ENCODE measurements at regions not wholly inside any gene's neighbourhood (a gene's known extent, or its start where the extent isn't known, plus 50 kb on each side); places are given as distances from the start of the nearest gene placed in this dataset.
"Not testable (repeated sequence)": the region's sequence is repeated elsewhere in the genome, so short reads cannot be mapped to it uniquely, and the experiment has no call there.

- H3K27me3 ChIP-seq (ENCODE audit: control insufficient read depth, low read length): no peaks in the 10 kb centered on the region
- no peaks in the 10 kb centered on the region for H3K9me3 ChIP-seq (ENCODE audit: control insufficient read depth, insufficient read depth, low read length)
- H3K27ac ChIP-seq (ENCODE audit: low read depth, low read length): no peak overlapping the region
- H3K4me1 ChIP-seq (ENCODE audit: control insufficient read depth, low read length): peaks cover 9% of the 10 kb centered on the region; the same call in 1 of the 2 replicates
- H3K9me2 ChIP-seq (replicated peaks; ENCODE audit: control insufficient read depth, low read length): no peaks in the 10 kb centered on the region
- H3K36me3 ChIP-seq (ENCODE audit: control insufficient read depth, low read length): no peaks in the 10 kb centered on the region
- H3K4me2 ChIP-seq (ENCODE audit: low read length): no peak overlapping the region
- no peaks in the 10 kb centered on the region for H4K20me1 ChIP-seq (ENCODE audit: control insufficient read depth, insufficient read depth, low read depth, low read length)
- H3K4me3 ChIP-seq (ENCODE audit: low read length): no peak overlapping the region
- no peak for TF ChIP-seq CTCF (IDR thresholded peaks at IDR 0.05; ENCODE audit: low read depth, low read length, poor library complexity, severe bottlenecking)
- no peak for TF ChIP-seq EZH2phosphoT487 (IDR thresholded peaks at IDR 0.05; ENCODE audit: borderline replicate concordance, low read length)
- no peaks in the 10 kb centered on the region for H3K79me2 ChIP-seq (ENCODE audit: control insufficient read depth, low read length)
- no peaks in the 10 kb centered on the region for H3F3A ChIP-seq (ENCODE audit: control insufficient read depth, insufficient read depth)
Observed at GRCh38 chr3:182516597-182517336, 276.5 kb upstream of the ATP11B start.

- TF ChIP-seq EZH2phosphoT487 (IDR thresholded peaks at IDR 0.05; ENCODE audit: borderline replicate concordance, low read length): no peak
- Histone ChIP-seq H3K9me3 (ENCODE audit: control insufficient read depth, insufficient read depth, low read length) (no peaks in the 10 kb centered on the region), H3K36me3 (ENCODE audit: control insufficient read depth, low read length) (no peaks in the 10 kb centered on the region), H3K4me3 (ENCODE audit: low read length) (no peak overlapping the region), H3K27me3 (ENCODE audit: control insufficient read depth, low read length) (no peaks in the 10 kb centered on the region), H3K4me1 (ENCODE audit: control insufficient read depth, low read length) (peaks cover 9% of the 10 kb centered on the region; the same call in 1 of the 2 replicates), H3F3A (ENCODE audit: control insufficient read depth, insufficient read depth) (no peaks in the 10 kb centered on the region), H3K79me2 (ENCODE audit: control insufficient read depth, low read length) (no peaks in the 10 kb centered on the region), H3K4me2 (ENCODE audit: low read length) (no peak overlapping the region), H3K27ac (ENCODE audit: low read depth, low read length) (no peak overlapping the region), H3K9me2 (replicated peaks; ENCODE audit: control insufficient read depth, low read length) (no peaks in the 10 kb centered on the region), H4K20me1 (ENCODE audit: control insufficient read depth, insufficient read depth, low read depth, low read length) (no peaks in the 10 kb centered on the region)
Observed at GRCh38 chr3:182519569-182519968, 273.7 kb upstream of the ATP11B start.

GRCh38 chr3:182521339-182521738, 272.0 kb upstream of the ATP11B start:
- Histone ChIP-seq H3K4me2 (ENCODE audit: low read length) (no peak overlapping the region), H3K79me2 (ENCODE audit: control insufficient read depth, low read length) (no peaks in the 10 kb centered on the region), H3K9me2 (replicated peaks; ENCODE audit: control insufficient read depth, low read length) (no peaks in the 10 kb centered on the region), H3K27ac (ENCODE audit: low read depth, low read length) (no peak overlapping the region), H3K9me3 (ENCODE audit: control insufficient read depth, insufficient read depth, low read length) (no peaks in the 10 kb centered on the region), H3F3A (ENCODE audit: control insufficient read depth, insufficient read depth) (no peaks in the 10 kb centered on the region), H3K4me1 (ENCODE audit: control insufficient read depth, low read length) (peaks cover 9% of the 10 kb centered on the region; the same call in 1 of the 2 replicates), H4K20me1 (ENCODE audit: control insufficient read depth, insufficient read depth, low read depth, low read length) (no peaks in the 10 kb centered on the region), H3K27me3 (ENCODE audit: control insufficient read depth, low read length) (no peaks in the 10 kb centered on the region), H3K4me3 (ENCODE audit: low read length) (no peak overlapping the region), H3K36me3 (ENCODE audit: control insufficient read depth, low read length) (no peaks in the 10 kb centered on the region)
- TF ChIP-seq CTCF (IDR thresholded peaks at IDR 0.05; ENCODE audit: low read depth, low read length, poor library complexity, severe bottlenecking) (no peak), EZH2phosphoT487 (IDR thresholded peaks at IDR 0.05; ENCODE audit: borderline replicate concordance, low read length) (no peak)

- not testable (repeated sequence) for H3K4me3 ChIP-seq (ENCODE audit: low read length); H3K9me3 ChIP-seq (ENCODE audit: control insufficient read depth, insufficient read depth, low read length); H4K20me1 ChIP-seq (ENCODE audit: control insufficient read depth, insufficient read depth, low read depth, low read length); H3K79me2 ChIP-seq (ENCODE audit: control insufficient read depth, low read length); H3K4me2 ChIP-seq (ENCODE audit: low read length); H3F3A ChIP-seq (ENCODE audit: control insufficient read depth, insufficient read depth); H3K9me2 ChIP-seq (replicated peaks; ENCODE audit: control insufficient read depth, low read length); H3K27me3 ChIP-seq (ENCODE audit: control insufficient read depth, low read length); H3K27ac ChIP-seq (ENCODE audit: low read depth, low read length); H3K4me1 ChIP-seq (ENCODE audit: control insufficient read depth, low read length); H3K36me3 ChIP-seq (ENCODE audit: control insufficient read depth, low read length)
Observed at GRCh38 chr3:182523424-182523823, 269.9 kb upstream of the ATP11B start.
